Adipocyte (in vitro differentiated cells): ENCODE measurements at regions not wholly inside any gene's neighbourhood (a gene's known extent, or its start where the extent isn't known, plus 50 kb on each side); places are given as distances from the start of the nearest gene placed in this dataset.
"Not testable (repeated sequence)": the region's sequence is repeated elsewhere in the genome, so short reads cannot be mapped to it uniquely, and the experiment has no call there.

Experiments
- DNase-seq: peaks from one replicate; pipeline ENCODE4 v3.0.0-alpha.2; 2015; ENCODE audit warnings: low read depth
- H3K27me3 ChIP-seq: replicated peaks from 2 replicates; pipeline ENCODE4 v1.7.0; 2013; ENCODE audit warnings: mild to moderate bottlenecking, low read length, moderate library complexity; ENCODE audit not compliant: control insufficient read depth, insufficient read depth
- H3K36me3 ChIP-seq: 2 replicates; pipeline ENCODE4 v1.7.0; 2013; ENCODE audit warnings: low read length, mild to moderate bottlenecking, moderate library complexity; ENCODE audit not compliant: control insufficient read depth, insufficient read depth, severe bottlenecking
- H3K4me1 ChIP-seq: 2 replicates; pipeline ENCODE4 v1.7.0; 2013; ENCODE audit warnings: mild to moderate bottlenecking, low read length, moderate library complexity; ENCODE audit not compliant: control insufficient read depth, insufficient read depth
- H3K4me3 ChIP-seq: 2 replicates; pipeline ENCODE4 v1.7.0; 2013; ENCODE audit warnings: mild to moderate bottlenecking, low read length, moderate library complexity
- H3K9ac ChIP-seq: 2 replicates; pipeline ENCODE4 v1.7.0; 2013; ENCODE audit warnings: mild to moderate bottlenecking, low read length, moderate library complexity
- H3K9me3 ChIP-seq: 2 replicates; pipeline ENCODE4 v1.7.0; 2013; ENCODE audit warnings: mild to moderate bottlenecking, low read length, moderate library complexity; ENCODE audit not compliant: control insufficient read depth

GRCh38 chr5:130643321-130643720, 521.7 kb downstream of the HINT1 start:
- Histone ChIP-seq H3K36me3 (no peaks in the 10 kb centered on the region), H3K9ac (no peak overlapping the region)
- DNase-seq: no peak

GRCh38 chr5:130642461-130642860, 522.6 kb downstream of the HINT1 start:
- Histone ChIP-seq H3K27me3 (no peaks in the 10 kb centered on the region), H3K4me3 (no peak overlapping the region), H3K36me3 (no peaks in the 10 kb centered on the region), H3K9me3 (peaks cover 15% of the 10 kb centered on the region), H3K4me1 (no peaks in the 10 kb centered on the region), H3K9ac (no peak overlapping the region)
- DNase-seq: no peak

More at GRCh38 chr5:130643321-130643720, 521.7 kb downstream of the HINT1 start:
- no peak overlapping the region for H3K4me3 ChIP-seq
- H3K9me3 ChIP-seq: peaks cover 15% of the 10 kb centered on the region
- H3K4me1 ChIP-seq: no peaks in the 10 kb centered on the region
- H3K27me3 ChIP-seq: no peaks in the 10 kb centered on the region

GRCh38 chr5:130627145-130627544, 537.9 kb downstream of the HINT1 start:
- H3K9ac ChIP-seq: no peak overlapping the region
- no peaks in the 10 kb centered on the region for H3K36me3 ChIP-seq
- no peak overlapping the region for H3K4me3 ChIP-seq
- DNase-seq: no peak
- H3K4me1 ChIP-seq: no peaks in the 10 kb centered on the region
- no peaks in the 10 kb centered on the region for H3K27me3 ChIP-seq
- peaks cover 22% of the 10 kb centered on the region for H3K9me3 ChIP-seq

GRCh38 chr5:130624805-130625204, 540.3 kb downstream of the HINT1 start:
- DNase-seq: no peak
- Histone ChIP-seq H3K4me3 (no peak overlapping the region), H3K27me3 (no peaks in the 10 kb centered on the region), H3K9ac (no peak overlapping the region), H3K36me3 (no peaks in the 10 kb centered on the region), H3K9me3 (peaks cover 2% of the 10 kb centered on the region), H3K4me1 (no peaks in the 10 kb centered on the region)

DNA sequence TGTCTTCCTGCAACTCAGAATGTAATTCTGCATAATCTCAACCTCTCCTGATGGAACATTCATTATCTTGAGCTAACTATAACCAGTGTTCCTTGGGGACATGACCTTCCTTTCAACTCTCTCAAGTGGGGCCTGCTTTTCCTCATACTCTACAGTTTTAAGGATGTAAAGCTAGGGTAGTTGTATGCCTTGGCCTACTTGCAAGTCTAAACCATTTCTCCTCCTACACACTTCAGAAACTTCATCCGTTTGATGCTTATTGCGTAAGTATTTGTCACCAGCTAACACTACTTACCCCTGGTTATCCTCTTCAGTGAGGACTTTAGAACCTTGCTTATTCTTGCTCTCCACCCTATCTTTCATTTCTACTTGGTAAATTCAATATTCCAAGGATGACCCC, 548.9 kb downstream of the HINT1 start:
- H3K4me1 ChIP-seq: no peaks in the 10 kb centered on the region
- DNase-seq: peak; percentile 19
- H3K4me3 ChIP-seq: no peak overlapping the region
- no peaks in the 10 kb centered on the region for H3K9me3 ChIP-seq
- H3K36me3 ChIP-seq: no peaks in the 10 kb centered on the region
- no peaks in the 10 kb centered on the region for H3K27me3 ChIP-seq
- no peak overlapping the region for H3K9ac ChIP-seq

DNA sequence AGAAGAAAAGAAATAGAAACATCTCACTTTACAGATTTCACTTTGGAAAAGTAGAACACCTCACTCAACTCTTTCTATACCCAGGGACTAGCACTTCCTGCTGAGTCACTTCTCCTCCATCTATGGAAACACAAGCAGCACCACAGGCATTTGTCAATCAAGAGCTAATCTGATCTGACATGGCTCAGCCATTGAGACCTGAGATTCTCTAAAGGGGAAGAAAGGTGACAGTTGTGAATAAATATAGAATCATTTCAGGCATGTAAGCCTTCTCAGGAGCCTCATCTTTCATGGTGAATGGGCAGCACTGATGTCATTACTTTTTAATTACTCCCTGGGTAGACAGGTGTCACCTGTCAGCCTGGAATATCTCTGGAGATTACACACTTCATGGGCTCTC, 559.8 kb downstream of the HINT1 start:
- Histone ChIP-seq H3K36me3 (no peaks in the 10 kb centered on the region), H3K27me3 (no peaks in the 10 kb centered on the region), H3K9ac (no peak overlapping the region), H3K4me1 (no peaks in the 10 kb centered on the region), H3K9me3 (peaks cover 3% of the 10 kb centered on the region), H3K4me3 (no peak overlapping the region)
- DNase-seq: no peak

DNA sequence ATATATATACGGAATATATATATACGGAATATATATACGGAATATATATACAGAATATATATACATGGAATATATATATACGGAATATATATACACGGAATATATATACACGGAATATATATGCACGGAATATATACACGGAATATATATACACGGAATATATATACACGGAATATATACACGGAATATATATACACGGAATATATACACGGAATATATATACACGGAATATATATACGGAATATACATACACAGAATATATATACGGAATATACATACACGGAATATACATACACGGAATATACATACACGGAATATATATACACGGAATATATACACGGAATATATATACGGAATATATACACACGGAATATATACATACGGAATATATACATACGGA, 568.4 kb downstream of the HINT1 start:
- H3K9ac ChIP-seq, DNase-seq, H3K36me3 ChIP-seq, H3K27me3 ChIP-seq, H3K4me1 ChIP-seq, H3K9me3 ChIP-seq, H3K4me3 ChIP-seq: not testable (repeated sequence)

DNA sequence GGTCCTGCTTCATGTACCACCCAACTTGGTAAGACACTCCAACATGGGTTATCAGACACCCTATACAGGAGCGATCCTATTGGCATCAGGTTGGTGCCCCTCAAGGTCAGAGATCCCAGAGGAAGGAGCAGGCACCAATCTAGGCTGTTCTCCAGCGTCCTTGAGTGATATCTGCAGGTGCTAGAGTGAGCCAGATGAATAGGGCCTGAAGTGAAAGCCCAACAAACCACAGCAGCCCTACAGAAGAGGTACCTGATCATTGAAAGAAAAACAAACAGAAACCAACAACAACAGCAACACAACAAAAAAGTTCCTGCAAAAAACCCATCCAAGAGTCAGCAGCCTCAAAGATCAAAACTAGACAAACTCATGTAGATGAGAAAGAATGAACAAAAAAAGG, 584.8 kb downstream of the HINT1 start:
- Histone ChIP-seq H3K9ac (no peak overlapping the region), H3K4me3 (no peak overlapping the region), H3K36me3 (no peaks in the 10 kb centered on the region), H3K9me3 (peaks cover 4% of the 10 kb centered on the region), H3K27me3 (no peaks in the 10 kb centered on the region), H3K4me1 (no peaks in the 10 kb centered on the region)
- no peak for DNase-seq

- no peaks in the 10 kb centered on the region for H3K4me1 ChIP-seq
- H3K27me3 ChIP-seq: no peaks in the 10 kb centered on the region
- no peak overlapping the region for H3K9ac ChIP-seq
- DNase-seq: no peak
- H3K4me3 ChIP-seq: no peak overlapping the region
- H3K9me3 ChIP-seq: peaks cover 4% of the 10 kb centered on the region
- no peaks in the 10 kb centered on the region for H3K36me3 ChIP-seq
Observed at GRCh38 chr5:130578354-130578753, 586.7 kb downstream of the HINT1 start.

GRCh38 chr5:130571076-130571475, 594.0 kb downstream of the HINT1 start:
- Histone ChIP-seq H3K9ac (no peak overlapping the region), H3K9me3 (no peaks in the 10 kb centered on the region), H3K4me1 (peaks cover 4% of the 10 kb centered on the region), H3K27me3 (no peaks in the 10 kb centered on the region), H3K4me3 (no peak overlapping the region), H3K36me3 (no peaks in the 10 kb centered on the region)
- DNase-seq: peak; percentile 83

DNA sequence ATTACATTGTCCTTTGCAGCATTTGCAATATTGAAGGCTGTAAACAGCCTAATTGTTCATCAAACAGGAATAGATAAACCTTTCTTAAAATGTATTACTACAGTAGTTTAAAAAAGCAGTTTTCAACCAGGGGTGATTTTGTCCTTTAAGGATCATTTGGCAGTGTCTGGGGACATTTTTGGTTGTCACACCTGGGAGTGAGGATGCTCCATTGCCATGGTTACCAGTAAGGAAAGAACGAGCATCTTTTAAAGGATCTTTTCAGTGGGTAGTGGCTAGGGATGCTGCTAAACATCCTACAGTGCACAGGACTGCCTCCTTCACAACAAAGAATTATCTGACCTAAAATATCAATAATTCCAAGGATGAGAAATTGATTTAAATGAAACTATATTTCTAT, 596.3 kb downstream of the HINT1 start:
- peaks cover 4% of the 10 kb centered on the region for H3K4me1 ChIP-seq
- H3K36me3 ChIP-seq: no peaks in the 10 kb centered on the region
- H3K9me3 ChIP-seq: no peaks in the 10 kb centered on the region
- H3K9ac ChIP-seq: no peak overlapping the region
- no peak for DNase-seq
- no peaks in the 10 kb centered on the region for H3K27me3 ChIP-seq
- H3K4me3 ChIP-seq: no peak overlapping the region

DNA sequence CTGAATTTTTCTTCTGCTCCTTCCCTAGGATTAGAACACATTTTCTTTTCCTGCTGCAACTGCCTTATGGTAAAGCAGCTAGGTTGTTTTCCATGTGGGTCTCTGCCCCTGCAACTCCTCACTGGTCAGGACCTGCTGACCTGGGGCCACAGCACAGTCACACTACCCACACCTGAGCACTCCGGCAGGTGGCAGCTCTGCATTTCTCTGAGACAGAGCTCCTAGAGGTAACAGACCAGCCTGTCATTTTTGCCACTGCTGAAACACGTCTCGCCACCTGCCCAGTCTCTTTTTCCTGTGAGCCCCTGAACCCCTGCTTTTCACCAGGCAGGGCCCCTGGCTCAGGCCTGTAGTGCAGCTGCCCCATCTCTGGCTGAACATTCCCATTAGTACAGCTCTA, 609.6 kb downstream of the HINT1 start:
- no peak for DNase-seq
- H3K36me3 ChIP-seq: no peaks in the 10 kb centered on the region
- no peaks in the 10 kb centered on the region for H3K27me3 ChIP-seq
- peaks cover 2% of the 10 kb centered on the region for H3K4me1 ChIP-seq
- H3K9ac ChIP-seq: no peak overlapping the region
- no peak overlapping the region for H3K4me3 ChIP-seq
- H3K9me3 ChIP-seq: peaks cover 14% of the 10 kb centered on the region
